NOMO-1 (cell line): ENCODE measurements at regions not wholly inside any gene's neighbourhood (a gene's known extent, or its start where the extent isn't known, plus 50 kb on each side); places are given as distances from the start of the nearest gene placed in this dataset.

Experiments
- DNase-seq, 2 experiments: peaks; one replicate each; lab custom pipeline; 2025; ENCODE audit not compliant: unreplicated experiment in 2 of 2; lab: John Stamatoyannopoulos, UW

DNA sequence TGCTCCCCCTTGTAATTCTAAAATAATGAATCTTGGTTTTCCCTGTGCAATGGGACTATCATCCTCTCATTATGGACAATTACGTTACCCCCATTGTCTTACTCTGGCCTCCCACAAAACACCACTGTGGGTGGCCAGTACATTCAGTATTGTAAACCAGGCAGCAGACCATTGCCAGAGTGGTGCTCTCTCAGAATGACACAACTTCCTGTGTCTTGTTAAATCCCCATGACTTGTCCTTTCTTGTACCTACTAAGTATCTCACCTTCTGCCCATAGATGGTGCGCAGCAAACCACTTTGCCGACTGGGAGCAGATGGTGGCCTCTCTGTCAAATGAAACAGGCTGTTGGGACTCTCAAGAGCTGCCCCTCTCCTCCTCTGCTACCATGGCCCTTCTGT is 287.1 kb upstream of the RAG2 start:
- DNase-seq, result no peak

DNA sequence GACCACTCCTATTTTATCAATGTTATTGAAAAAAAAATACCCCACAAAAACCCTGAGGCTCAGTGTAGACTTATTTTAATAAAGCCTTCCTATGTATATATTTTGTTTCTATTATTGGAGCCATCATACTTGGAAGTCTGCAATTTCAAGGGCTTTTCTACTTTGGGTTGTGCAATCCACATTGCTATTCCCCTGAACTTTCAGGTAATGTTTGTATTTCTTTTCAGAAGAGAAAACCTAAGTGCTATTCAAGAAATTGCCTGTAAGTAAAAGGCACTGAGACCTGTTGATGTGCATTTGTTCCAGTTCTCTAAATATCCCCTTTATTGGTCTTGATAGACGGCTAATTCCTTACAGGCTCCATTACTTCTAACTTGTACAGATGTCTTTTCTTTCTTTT is 280.7 kb upstream of the RAG2 start:
- DNase-seq, result no peak

- DNase-seq, result no peak
These were observed 279.1 kb upstream of the RAG2 start for GRCh38 chr11:36877149-36877548.

GRCh38 chr11:36876266-36876665 is 278.2 kb upstream of the RAG2 start:
- no peak for DNase-seq

- no peak for DNase-seq
These were observed 276.3 kb upstream of the RAG2 start for GRCh38 chr11:36874291-36874690.

DNA sequence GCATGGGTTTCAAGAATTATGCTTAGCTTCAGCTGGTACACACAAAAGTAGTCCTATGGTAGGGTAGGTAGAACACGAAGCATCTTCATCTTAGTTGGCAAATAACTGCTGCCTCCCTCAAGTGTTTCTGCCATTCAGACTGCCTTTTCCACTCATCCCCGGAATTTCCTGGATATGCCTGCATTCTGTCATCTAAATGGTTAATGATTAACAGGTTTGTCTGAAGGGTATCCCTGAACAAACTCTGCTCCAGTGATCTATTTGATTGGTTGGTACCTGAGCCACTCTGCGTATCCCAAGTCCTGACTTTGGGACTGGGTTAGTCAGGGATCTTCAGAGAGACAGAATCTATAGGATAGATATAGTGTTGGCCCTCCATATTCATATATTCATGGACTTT is 272.3 kb upstream of the RAG2 start:
- DNase-seq, result no peak

DNA sequence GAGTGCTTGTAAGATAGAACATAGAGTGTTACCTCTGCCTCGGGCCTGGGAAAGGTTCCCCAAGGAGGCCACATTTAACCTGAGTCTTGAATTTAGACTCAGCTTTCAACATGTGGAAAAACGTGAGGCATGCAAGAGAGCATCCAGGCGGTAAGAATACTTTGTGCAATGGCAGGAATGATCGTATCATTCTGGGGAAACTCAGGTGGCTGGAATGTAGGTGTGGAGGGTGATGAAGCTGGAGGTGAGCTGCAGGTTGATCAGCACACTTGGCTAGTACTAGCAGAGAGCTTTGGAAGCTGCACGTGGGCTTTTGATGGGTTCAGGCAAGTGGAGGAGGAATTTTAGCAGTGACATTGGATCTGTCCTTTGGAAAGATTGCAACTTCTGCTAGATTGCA is 270.3 kb upstream of the RAG2 start:
- no peak for DNase-seq

- DNase-seq, result no peak
These were observed 267.8 kb upstream of the RAG2 start for GRCh38 chr11:36865846-36866245.

DNA sequence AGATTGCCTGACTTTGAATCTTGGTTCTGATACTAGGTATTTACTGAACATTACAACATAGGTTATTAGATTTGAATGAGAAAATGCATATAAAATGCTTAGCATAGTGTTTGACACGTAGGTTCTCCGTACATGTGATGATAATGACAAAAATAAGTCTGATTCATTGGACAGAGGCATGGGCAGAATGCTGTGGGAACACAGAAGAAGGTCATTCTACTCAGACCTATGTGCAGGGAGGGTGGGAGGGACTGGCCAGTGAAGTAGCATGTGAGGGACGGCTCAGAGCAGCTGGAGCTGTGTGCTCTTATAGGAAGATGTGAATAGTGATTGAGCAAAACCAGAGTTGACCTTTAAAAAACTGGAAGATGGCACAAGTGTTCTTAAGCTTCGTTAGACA is 256.8 kb upstream of the RAG2 start:
- no peak for DNase-seq

DNA sequence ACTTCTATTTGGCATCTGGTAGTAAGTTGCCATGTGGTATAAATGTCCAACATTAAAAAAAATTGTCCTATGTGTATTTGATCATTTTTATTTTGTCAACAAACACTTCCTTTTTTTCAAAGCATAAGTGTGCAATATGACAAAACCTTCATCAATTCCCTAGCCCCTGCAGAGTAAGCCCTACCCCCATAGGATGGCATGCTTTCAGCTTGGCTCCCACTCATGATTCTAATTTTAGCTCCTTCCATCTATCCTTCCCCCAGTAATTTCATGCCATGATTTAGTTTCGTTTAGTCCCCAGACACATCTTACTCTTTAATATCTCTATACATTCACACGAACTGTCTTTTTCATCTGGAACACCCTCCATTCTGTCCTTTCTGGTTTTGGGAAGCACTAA is 250.6 kb upstream of the RAG2 start:
- no peak for DNase-seq

- no peak for DNase-seq
These were observed 242.3 kb upstream of the RAG2 start for GRCh38 chr11:36840378-36840777.

DNA sequence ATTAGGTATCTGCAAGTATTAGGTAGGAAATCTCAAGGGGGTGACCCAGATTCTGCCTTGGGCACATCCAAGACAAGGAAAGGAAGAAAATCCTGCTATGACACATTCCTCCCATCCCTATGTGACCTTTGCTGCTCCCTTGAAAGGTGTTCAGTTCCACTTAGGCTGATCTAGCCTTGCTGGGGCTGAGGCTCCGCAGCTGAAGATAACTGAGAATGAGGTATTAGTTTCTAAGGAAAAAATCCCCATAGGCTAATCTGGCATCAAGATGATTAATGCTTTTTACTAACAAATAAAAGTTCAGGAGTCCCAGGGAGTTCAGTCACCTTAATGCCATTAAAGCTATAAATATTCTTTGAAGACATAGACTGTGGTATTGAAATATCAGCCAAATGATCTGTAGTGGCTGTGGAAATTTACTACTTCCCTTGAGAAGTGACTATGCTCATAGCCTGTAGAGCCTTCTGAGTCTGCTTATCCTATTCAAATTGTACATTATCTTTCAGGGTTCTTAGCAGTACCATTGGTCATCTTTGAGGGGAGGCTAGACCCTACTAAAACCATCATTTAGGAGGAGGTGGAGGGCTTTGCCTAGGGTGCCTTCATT is 239.9 kb upstream of the RAG2 start:
- no peak for DNase-seq

- DNase-seq, result no peak
These were observed 227.2 kb upstream of the RAG2 start for GRCh38 chr11:36825251-36825650.

DNA sequence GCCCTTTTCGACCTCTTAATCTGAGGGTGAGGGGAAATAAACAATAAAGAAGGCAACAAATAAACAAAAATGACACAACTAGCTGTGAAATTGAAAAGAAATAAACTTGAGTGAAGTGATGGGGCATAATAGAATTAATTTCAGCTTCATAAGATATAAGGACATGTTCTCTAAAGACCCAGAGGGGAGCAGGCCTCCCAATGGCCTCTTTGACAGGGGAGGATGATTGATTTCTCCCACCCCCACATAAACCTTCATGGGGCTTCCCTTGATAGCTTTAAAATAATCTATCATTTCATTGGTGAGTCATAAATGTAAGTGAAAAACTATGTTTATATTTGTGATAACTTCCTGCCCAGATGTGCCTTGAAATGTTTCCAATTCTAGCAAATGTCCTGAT is 226.3 kb upstream of the RAG2 start:
- DNase-seq, result no peak

DNA sequence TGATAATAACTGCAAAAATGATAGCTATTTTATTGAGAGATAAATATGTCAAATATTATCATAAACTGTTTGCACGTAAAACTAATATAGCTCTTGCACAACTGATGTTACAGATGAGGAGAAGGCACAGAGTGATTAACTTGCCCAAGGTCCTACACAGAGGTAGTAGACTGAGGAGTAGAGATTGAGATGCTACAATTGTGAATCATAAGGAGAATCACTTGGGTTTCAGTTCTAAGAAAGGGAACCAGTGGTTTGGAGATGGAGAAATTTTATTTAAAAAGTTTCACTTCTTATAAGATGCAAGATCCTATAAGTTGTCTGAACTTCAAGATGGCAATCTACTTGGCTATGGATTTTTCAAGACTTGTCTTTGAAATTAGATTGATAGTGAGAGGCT is 224.8 kb upstream of the RAG2 start:
- peak in 1 of 2 experiments; percentile 1 for DNase-seq

GRCh38 chr11:36818410-36818809 is 220.4 kb upstream of the RAG2 start:
- DNase-seq, result no peak

DNA sequence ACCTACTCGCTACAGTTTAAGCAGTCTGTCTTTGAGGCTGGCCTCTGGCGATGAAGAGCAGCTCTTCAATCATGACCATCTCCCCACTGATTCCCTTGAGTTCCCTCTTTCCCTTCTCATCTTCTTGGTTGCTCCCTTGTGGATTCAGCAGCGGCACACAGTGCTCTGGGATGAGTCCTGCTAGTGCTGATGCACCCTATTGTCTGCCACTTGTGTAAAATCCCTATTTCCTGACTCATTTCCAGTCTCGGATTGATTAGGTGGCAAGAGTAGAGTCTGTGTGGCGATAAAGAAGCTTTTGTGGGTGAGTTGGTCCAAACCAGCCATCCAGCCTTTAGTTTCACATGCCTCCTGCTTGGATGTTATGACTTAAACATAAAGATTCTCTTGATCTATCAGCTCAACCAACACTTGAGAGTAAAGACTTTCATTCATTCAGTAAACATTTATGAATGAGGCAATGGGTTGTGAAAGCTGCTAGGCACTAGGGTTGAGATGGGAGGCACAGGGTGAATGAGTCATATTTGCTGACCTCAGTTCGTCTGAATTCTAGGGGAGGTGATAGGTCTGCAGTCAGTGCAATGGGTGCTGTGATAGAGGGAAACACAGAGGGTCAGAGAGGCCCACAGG is 219.4 kb upstream of the RAG2 start:
- no peak for DNase-seq

GRCh38 chr11:36809303-36809702 is 211.3 kb upstream of the RAG2 start:
- no peak for DNase-seq

DNA sequence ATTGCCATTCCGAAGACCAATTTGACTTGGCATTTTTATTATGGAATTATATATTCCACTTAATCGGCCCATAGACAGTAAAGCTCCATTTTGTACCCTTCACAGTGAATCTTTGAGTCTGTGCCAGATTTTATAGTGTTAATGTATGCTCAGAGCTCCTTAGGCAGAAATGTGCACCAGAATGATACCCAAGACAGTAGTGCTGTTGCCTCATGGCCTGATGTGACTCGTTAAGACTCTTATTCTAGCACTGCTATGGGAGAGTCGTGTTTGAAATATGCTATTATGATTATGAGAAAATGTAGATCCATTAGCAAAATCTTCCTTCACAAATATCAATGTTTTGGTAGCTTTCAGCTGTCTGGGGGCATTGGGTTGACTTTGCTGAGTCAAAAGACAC is 209.8 kb upstream of the RAG2 start:
- DNase-seq, result no peak

- DNase-seq, result no peak
These were observed 205.0 kb upstream of the RAG2 start for GRCh38 chr11:36803084-36803483.

- DNase-seq, result no peak
These were observed 195.2 kb upstream of the RAG2 start for GRCh38 chr11:36792996-36793914.

GRCh38 chr11:36791957-36792356 is 193.9 kb upstream of the RAG2 start:
- DNase-seq, result no peak
